Tibial artery (tissue), 4 donors: ENCODE measurements at regions not wholly inside any gene's neighbourhood (a gene's known extent, or its start where the extent isn't known, plus 50 kb on each side); places are given as distances from the start of the nearest gene placed in this dataset.

Source experiments
- DNase-seq, 2 donors: peaks; one replicate each; pipeline ENCODE4 v3.0.0-alpha.2; 2019
- H3K27ac ChIP-seq, 2 donors: fragments of 200-600 bp; sonication (generic) in 1 of 2; 1 replicate in 1 of 2; 2 replicates in 1 of 2; pipeline ENCODE4 v1.5.1; 2018 to 2019; ENCODE audit warnings: mild to moderate bottlenecking in 1 of 2
- H3K27me3 ChIP-seq, 2 donors: fragments of 200-600 bp; sonication (generic) in 1 of 2; one replicate each; pipeline versions ENCODE4 v1.5.1 to v1.6.0; 2016 to 2019
- H3K36me3 ChIP-seq, 3 donors: fragments of 200-600 bp; sonication (generic) in 2 of 3; one replicate each; pipeline ENCODE4 v1.5.1; 2016 to 2019; ENCODE audit warnings: mild to moderate bottlenecking in 2 of 3
- H3K4me1 ChIP-seq, 4 donors: fragments of 200-600 bp; sonication (generic) in 2 of 4; 1 replicate in 3 of 4; 2 replicates in 1 of 4; pipeline ENCODE4 v1.5.1; 2016 to 2019
- H3K4me3 ChIP-seq, 2 donors: fragments of 200-600 bp; sonication (generic) in 1 of 2; 1 replicate in 1 of 2; 2 replicates in 1 of 2; pipeline ENCODE4 v1.5.1; 2018 to 2019; ENCODE audit warnings: mild to moderate bottlenecking in 2 of 2
- H3K9me3 ChIP-seq, 3 donors: fragments of 200-600 bp; sonication (generic) in 1 of 3; one replicate each; pipeline ENCODE4 v1.5.1; 2016 to 2019
- CTCF ChIP-seq, 2 experiments: fragments of 200-600 bp in 1 of 2; fragments of 450-650 bp in 1 of 2; IDR thresholded peaks; one replicate each; pipeline ENCODE4 v1.5.1; 2017 to 2019; ENCODE audit warnings: antibody characterized with exemption in 2 of 2, mild to moderate bottlenecking in 1 of 2, moderate library complexity in 1 of 2
- intact Hi-C: fragments of 100-400 bp; cut with DNase I; formaldehyde crosslinking; loops from one replicate; pipeline ENCODE4 v1.15.0; 2023; ENCODE audit warnings: low total_unique reads

DNA sequence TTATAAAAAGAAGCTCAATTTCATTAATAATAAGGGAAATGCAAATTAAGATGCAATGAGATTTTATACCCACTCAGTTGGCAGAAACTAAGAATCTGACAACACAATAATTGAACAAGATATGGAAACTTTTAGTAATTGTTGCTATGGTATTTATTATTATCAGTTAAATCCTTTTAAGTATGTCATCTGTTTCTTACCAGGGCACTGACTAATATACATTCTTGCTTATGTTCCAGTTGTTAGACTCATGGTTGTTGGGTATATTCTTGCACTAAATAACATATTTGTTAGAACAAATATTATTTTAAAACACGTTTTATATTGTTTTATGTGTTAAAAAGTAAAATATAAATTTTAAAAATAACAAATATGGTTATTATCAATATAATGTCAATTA is 690.3 kb downstream of the MECOM start:
- H3K27ac ChIP-seq: no peak overlapping the region
- DNase-seq: no peak
- no peaks in the 10 kb centered on the region for H3K27me3 ChIP-seq
- peaks cover 0 to 5% (median 0%) of the 10 kb centered on the region in 4 donors for H3K4me1 ChIP-seq
- H3K9me3 ChIP-seq: no peaks in the 10 kb centered on the region
- no peak for TF ChIP-seq CTCF (IDR thresholded peaks at IDR 0.05)
- no peaks in the 10 kb centered on the region for H3K36me3 ChIP-seq
- intact Hi-C loops: no loop called here
- H3K4me3 ChIP-seq: no peak overlapping the region

DNA sequence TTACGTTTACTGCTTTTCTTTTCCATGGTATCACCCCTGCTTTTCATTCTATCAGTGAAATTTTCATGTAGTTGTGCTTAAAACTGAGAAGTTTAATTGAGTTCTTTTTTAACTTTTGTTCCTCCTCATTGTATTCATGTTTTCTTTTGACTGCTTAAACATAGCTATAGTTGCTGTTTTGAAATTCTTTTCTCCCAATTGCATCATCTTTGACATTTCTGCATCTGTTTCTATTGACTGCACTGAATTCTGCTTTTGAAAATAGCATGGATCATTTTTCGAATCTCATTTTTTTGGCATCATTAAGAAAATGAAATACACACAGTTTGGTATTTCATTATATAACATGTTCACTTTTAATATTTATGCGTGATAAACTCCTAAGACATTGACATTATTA is 694.9 kb downstream of the MECOM start:
- no peak for TF ChIP-seq CTCF (IDR thresholded peaks at IDR 0.05)
- intact Hi-C loops: no loop called here

DNA sequence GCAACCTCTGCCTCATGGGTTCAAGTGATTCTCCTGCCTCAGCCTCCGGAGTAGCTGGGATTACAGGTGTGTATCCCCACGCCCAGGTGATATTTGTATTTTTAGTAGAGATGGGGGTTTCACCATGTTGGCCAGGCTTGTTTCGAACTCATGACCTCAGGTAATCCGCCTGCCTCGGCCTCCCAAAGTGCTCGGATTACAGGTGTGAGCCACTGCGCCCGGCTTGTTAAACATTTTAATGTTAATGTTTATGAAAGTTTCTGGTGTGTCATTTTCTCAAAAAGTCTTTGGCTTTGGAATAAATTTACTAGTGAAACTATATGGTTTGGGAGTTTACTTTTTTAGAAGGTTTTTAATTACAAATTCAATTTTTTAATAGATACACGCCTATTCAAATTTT is 698.8 kb downstream of the MECOM start:
- no peaks in the 10 kb centered on the region for H3K9me3 ChIP-seq
- no peak for DNase-seq
- no peak for TF ChIP-seq CTCF (IDR thresholded peaks at IDR 0.05)
- intact Hi-C loops: no loop called here
- H3K4me3 ChIP-seq: no peak overlapping the region
- no peaks in the 10 kb centered on the region for H3K4me1 ChIP-seq
- no peaks in the 10 kb centered on the region for H3K36me3 ChIP-seq
- H3K27me3 ChIP-seq: no peaks in the 10 kb centered on the region
- no peak overlapping the region for H3K27ac ChIP-seq

More for the DNA sequence above, 694.9 kb downstream of the MECOM start:
- H3K36me3 ChIP-seq: no peaks in the 10 kb centered on the region
- no peak overlapping the region for H3K27ac ChIP-seq
- DNase-seq: no peak
- no peaks in the 10 kb centered on the region for H3K4me1 ChIP-seq
- H3K9me3 ChIP-seq: no peaks in the 10 kb centered on the region
- no peak overlapping the region for H3K4me3 ChIP-seq
- no peaks in the 10 kb centered on the region for H3K27me3 ChIP-seq

GRCh38 chr3:168961271-168961670 is 702.2 kb downstream of the MECOM start:
- no peaks in the 10 kb centered on the region for H3K9me3 ChIP-seq
- TF ChIP-seq CTCF (IDR thresholded peaks at IDR 0.05): no peak
- no peak overlapping the region for H3K4me3 ChIP-seq
- H3K4me1 ChIP-seq: no peaks in the 10 kb centered on the region
- H3K27ac ChIP-seq: no peak overlapping the region
- H3K36me3 ChIP-seq: no peaks in the 10 kb centered on the region
- DNase-seq: no peak
- intact Hi-C loops: no loop called here
- no peaks in the 10 kb centered on the region for H3K27me3 ChIP-seq

DNA sequence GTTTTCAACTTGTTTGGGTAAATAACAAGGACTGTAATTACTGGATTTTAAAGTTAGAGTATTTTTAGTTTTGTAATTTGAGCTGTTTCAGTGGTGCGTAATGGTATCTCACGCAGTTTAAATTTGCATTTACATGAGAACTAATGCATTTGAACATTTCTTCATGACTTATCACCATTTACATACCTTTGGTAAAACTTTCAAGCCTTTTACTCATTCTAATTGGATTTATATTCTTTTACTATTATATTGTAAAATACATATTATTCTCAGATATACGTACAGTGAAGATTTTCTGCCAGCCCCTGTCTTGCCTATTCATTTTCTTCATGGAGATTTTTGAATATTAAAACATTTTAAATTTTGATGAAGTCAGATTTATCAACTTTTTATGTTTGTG is 703.8 kb downstream of the MECOM start:
- TF ChIP-seq CTCF (IDR thresholded peaks at IDR 0.05): no peak
- H3K4me3 ChIP-seq: no peak overlapping the region

DNA sequence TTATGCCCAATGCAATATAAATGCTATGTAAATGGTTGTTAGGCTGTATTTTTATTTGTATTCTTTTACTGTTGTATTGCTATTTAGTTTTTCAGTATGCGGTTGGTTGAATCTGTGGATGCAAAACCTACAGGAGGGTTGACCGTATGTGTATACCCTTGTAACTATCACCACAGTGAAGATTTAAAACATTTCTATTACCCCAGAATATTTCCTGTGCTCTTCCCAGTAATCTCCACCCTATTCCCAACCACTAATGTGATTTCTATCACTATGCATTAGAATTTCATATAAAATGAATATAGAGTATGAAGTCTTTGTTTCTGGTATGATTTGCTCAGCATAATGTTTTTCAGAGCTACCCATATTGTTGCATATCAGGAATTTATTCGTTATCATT is 705.0 kb downstream of the MECOM start:
- H3K36me3 ChIP-seq: no peaks in the 10 kb centered on the region
- intact Hi-C loops: no loop called here
- H3K9me3 ChIP-seq: no peaks in the 10 kb centered on the region
- no peak overlapping the region for H3K27ac ChIP-seq
- no peaks in the 10 kb centered on the region for H3K4me1 ChIP-seq
- no peak overlapping the region for H3K4me3 ChIP-seq
- no peak for DNase-seq
- no peak for TF ChIP-seq CTCF (IDR thresholded peaks at IDR 0.05)
- no peaks in the 10 kb centered on the region for H3K27me3 ChIP-seq

More for the DNA sequence above, 703.8 kb downstream of the MECOM start:
- H3K27me3 ChIP-seq: no peaks in the 10 kb centered on the region
- no peak overlapping the region for H3K27ac ChIP-seq
- DNase-seq: no peak
- no peaks in the 10 kb centered on the region for H3K36me3 ChIP-seq
- no peaks in the 10 kb centered on the region for H3K4me1 ChIP-seq
- H3K9me3 ChIP-seq: no peaks in the 10 kb centered on the region
- intact Hi-C loops: no loop called here
